Left lung (tissue), 4 donors: ENCODE measurements at regions not wholly inside any gene's neighbourhood (a gene's known extent, or its start where the extent isn't known, plus 50 kb on each side); places are given as distances from the start of the nearest gene placed in this dataset.

ENCODE experiments used
- ATAC-seq: fragments of 200-7000 bp; cut with Tn5 transposase; one replicate; pipeline ENCODE4 v1.9.1; 2020; ENCODE audit warnings: moderate library complexity
- DNase-seq, 4 donors: peaks; one replicate each; pipeline ENCODE4 v3.0.0-alpha.2; 2013 to 2020
- H3K27ac ChIP-seq, 2 donors: fragments of 200-600 bp; sonication (generic) in 1 of 2; one replicate each; pipeline versions ENCODE4 v1.5.0 to v1.8.0; 2020 to 2021
- H3K27me3 ChIP-seq, 2 donors: fragments of 200-600 bp; sonication (generic) in 1 of 2; one replicate each; pipeline versions ENCODE4 v1.5.0 to v1.8.0; 2020 to 2021
- H3K36me3 ChIP-seq, 2 donors: fragments of 200-600 bp; sonication (generic) in 1 of 2; one replicate each; pipeline versions ENCODE4 v1.5.0 to v1.8.0; 2020 to 2021
- H3K4me1 ChIP-seq, 2 donors: fragments of 200-600 bp; one replicate each; pipeline ENCODE4 v1.8.0; 2021
- H3K4me3 ChIP-seq, 2 donors: fragments of 200-600 bp; sonication (generic) in 1 of 2; one replicate each; pipeline versions ENCODE4 v1.5.0 to v1.8.0; 2020 to 2021; ENCODE audit warnings: mild to moderate bottlenecking in 1 of 2
- H3K9me3 ChIP-seq, 2 donors: fragments of 200-600 bp; sonication (generic) in 1 of 2; one replicate each; pipeline versions ENCODE4 v1.5.0 to v1.8.0; 2020 to 2021
- intact Hi-C, 2 donors: fragments of 100-400 bp; cut with DNase I; formaldehyde crosslinking; loops; one replicate each; pipeline versions ENCODE4 v1.11.2 to v1.14.2; 2022
- TF ChIP-seq, protein P1 (sequence below), 2 donors: fragments of 200-600 bp; sonication (generic) in 1 of 2; IDR thresholded peaks; one replicate each; pipeline versions ENCODE4 v1.5.0 to v1.8.0; 2021; ENCODE audit warnings: antibody characterized with exemption in 2 of 2
- donor health status: DM: no; HTN: yes; CAD: no.
- donor health status: DM: no; HTN: no; CAD: no.

- ATAC-seq, result no peak
- TF ChIP-seq, protein P1, sequence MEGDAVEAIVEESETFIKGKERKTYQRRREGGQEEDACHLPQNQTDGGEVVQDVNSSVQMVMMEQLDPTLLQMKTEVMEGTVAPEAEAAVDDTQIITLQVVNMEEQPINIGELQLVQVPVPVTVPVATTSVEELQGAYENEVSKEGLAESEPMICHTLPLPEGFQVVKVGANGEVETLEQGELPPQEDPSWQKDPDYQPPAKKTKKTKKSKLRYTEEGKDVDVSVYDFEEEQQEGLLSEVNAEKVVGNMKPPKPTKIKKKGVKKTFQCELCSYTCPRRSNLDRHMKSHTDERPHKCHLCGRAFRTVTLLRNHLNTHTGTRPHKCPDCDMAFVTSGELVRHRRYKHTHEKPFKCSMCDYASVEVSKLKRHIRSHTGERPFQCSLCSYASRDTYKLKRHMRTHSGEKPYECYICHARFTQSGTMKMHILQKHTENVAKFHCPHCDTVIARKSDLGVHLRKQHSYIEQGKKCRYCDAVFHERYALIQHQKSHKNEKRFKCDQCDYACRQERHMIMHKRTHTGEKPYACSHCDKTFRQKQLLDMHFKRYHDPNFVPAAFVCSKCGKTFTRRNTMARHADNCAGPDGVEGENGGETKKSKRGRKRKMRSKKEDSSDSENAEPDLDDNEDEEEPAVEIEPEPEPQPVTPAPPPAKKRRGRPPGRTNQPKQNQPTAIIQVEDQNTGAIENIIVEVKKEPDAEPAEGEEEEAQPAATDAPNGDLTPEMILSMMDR (IDR thresholded peaks at IDR 0.05), result no peak
- Histone ChIP-seq H3K27me3 (peaks cover 0 to 7% of the 10 kb centered on the region in 2 donors), H3K4me1 (no peaks in the 10 kb centered on the region), H3K4me3 (no peak overlapping the region), H3K27ac (no peak overlapping the region), H3K36me3 (no peaks in the 10 kb centered on the region), H3K9me3 (no peaks in the 10 kb centered on the region)
- DNase-seq, result no peak
- intact Hi-C loops, result no loop called here
These were observed 190.0 kb downstream of the ARRDC4 start for GRCh38 chr15:98150536-98150935.

DNA sequence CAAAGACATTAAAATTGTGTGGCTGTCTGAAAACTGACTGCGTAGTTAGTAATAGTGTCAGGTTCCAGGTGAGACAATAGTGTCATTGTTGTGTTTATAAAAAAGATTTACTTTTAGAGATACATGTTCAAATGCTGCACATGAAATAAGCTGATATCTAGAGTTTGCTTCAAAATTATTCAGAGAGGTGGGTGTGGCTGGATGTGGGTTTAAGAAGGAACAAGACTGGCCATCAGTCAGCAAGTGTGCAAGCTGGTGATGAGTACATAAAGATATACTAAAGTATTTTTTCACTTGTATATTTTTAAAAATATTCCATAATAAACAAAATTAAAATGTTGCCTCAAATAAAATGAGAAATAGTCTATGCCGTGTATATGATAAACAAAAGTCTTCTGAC, 190.6 kb downstream of the ARRDC4 start:
- peaks cover 0 to 7% of the 10 kb centered on the region in 2 donors for H3K27me3 ChIP-seq
- TF ChIP-seq, protein P1 (IDR thresholded peaks at IDR 0.05), result no peak
- intact Hi-C loops, result no loop called here
- no peaks in the 10 kb centered on the region for H3K36me3 ChIP-seq
- no peaks in the 10 kb centered on the region for H3K4me1 ChIP-seq
- H3K27ac ChIP-seq, result no peak overlapping the region
- no peak overlapping the region for H3K4me3 ChIP-seq
- H3K9me3 ChIP-seq, result no peaks in the 10 kb centered on the region
- DNase-seq (no peak), ATAC-seq (no peak)

- peaks cover 0 to 6% of the 10 kb centered on the region in 2 donors for H3K27me3 ChIP-seq
- DNase-seq (no peak), ATAC-seq (no peak)
- intact Hi-C loops, result no loop called here
- no peaks in the 10 kb centered on the region for H3K36me3 ChIP-seq
- no peaks in the 10 kb centered on the region for H3K9me3 ChIP-seq
- H3K27ac ChIP-seq, result no peak overlapping the region
- TF ChIP-seq, protein P1 (IDR thresholded peaks at IDR 0.05), result no peak
- H3K4me1 ChIP-seq, result no peaks in the 10 kb centered on the region
- H3K4me3 ChIP-seq, result no peak overlapping the region
These were observed 191.7 kb downstream of the ARRDC4 start for GRCh38 chr15:98152156-98152555.

- no peaks in the 10 kb centered on the region for H3K27me3 ChIP-seq
- TF ChIP-seq, protein P1 (IDR thresholded peaks at IDR 0.05), result no peak
- intact Hi-C loops, result no loop called here
- H3K4me3 ChIP-seq, result no peak overlapping the region
- H3K4me1 ChIP-seq, result peaks cover 0 to 2% of the 10 kb centered on the region in 2 donors
- no peaks in the 10 kb centered on the region for H3K36me3 ChIP-seq
- no peak overlapping the region for H3K27ac ChIP-seq
- no peaks in the 10 kb centered on the region for H3K9me3 ChIP-seq
- DNase-seq (no peak), ATAC-seq (no peak)
These were observed 194.4 kb downstream of the ARRDC4 start for GRCh38 chr15:98154863-98155262.

- no peak for ATAC-seq
- no peaks in the 10 kb centered on the region for H3K36me3 ChIP-seq
- peaks cover 0 to 7% of the 10 kb centered on the region in 2 donors for H3K4me1 ChIP-seq
These were observed 194.9 kb downstream of the ARRDC4 start for GRCh38 chr15:98155356-98155755.

More at GRCh38 chr15:98155356-98155755, 194.9 kb downstream of the ARRDC4 start:
- DNase-seq, result no peak
- Histone ChIP-seq H3K4me3 (no peak overlapping the region), H3K27me3 (no peaks in the 10 kb centered on the region), H3K9me3 (no peaks in the 10 kb centered on the region), H3K27ac (no peak overlapping the region)
- TF ChIP-seq, protein P1 (IDR thresholded peaks at IDR 0.05), result no peak
- intact Hi-C loops, result no loop called here
